Mesenchymal stem cell (in vitro differentiated cells and primary cell): ENCODE measurements at regions not wholly inside any gene's neighbourhood (a gene's known extent, or its start where the extent isn't known, plus 50 kb on each side); places are given as distances from the start of the nearest gene placed in this dataset.

ENCODE experiments used
- DNase-seq: peaks from one replicate; pipeline ENCODE4 v3.0.0-alpha.2; 2013
- H2AFZ ChIP-seq: one replicate; pipeline ENCODE4 v1.6.1; 2013; ENCODE audit warnings: low read depth, mild to moderate bottlenecking, control low read depth, inconsistent platforms, low read length, moderate library complexity
- H2AK5ac ChIP-seq: 2 replicates; pipeline ENCODE4 v1.6.1; 2013; ENCODE audit warnings: low read length, moderate library complexity, mild to moderate bottlenecking, inconsistent platforms; ENCODE audit not compliant: severe bottlenecking
- H2BK120ac ChIP-seq: one replicate; pipeline ENCODE4 v1.6.1; 2013; ENCODE audit warnings: low read depth, mild to moderate bottlenecking, inconsistent platforms, low read length, moderate library complexity
- H2BK12ac ChIP-seq, 2 experiments: one replicate each; pipeline ENCODE4 v1.6.1; 2013; ENCODE audit warnings: inconsistent platforms in 2 of 2, low read length in 2 of 2, mild to moderate bottlenecking in 2 of 2, moderate library complexity in 2 of 2, control low read depth in 1 of 2
- H2BK15ac ChIP-seq: one replicate; pipeline ENCODE4 v1.6.1; 2013; ENCODE audit warnings: mild to moderate bottlenecking, low read depth, inconsistent platforms; ENCODE audit not compliant: poor library complexity, severe bottlenecking
- H2BK5ac ChIP-seq: 2 replicates; pipeline ENCODE4 v1.6.1; 2013; ENCODE audit warnings: low read depth, mild to moderate bottlenecking, low read length, control low read depth, inconsistent platforms; ENCODE audit not compliant: poor library complexity, severe bottlenecking
- H3K14ac ChIP-seq, 2 experiments: one replicate each; pipeline ENCODE4 v1.6.1; 2013; ENCODE audit warnings: inconsistent platforms in 2 of 2, low read length in 2 of 2, control low read depth in 1 of 2, mild to moderate bottlenecking in 1 of 2, moderate library complexity in 1 of 2
- H3K18ac ChIP-seq, 2 experiments: one replicate each; pipeline ENCODE4 v1.6.1; 2013; ENCODE audit warnings: inconsistent platforms in 2 of 2, low read length in 2 of 2, control low read depth in 1 of 2, low read depth in 1 of 2, mild to moderate bottlenecking in 1 of 2
- H3K23ac ChIP-seq, 2 experiments: one replicate each; pipeline ENCODE4 v1.6.1; 2013; ENCODE audit warnings: inconsistent platforms in 2 of 2, low read length in 2 of 2, mild to moderate bottlenecking in 2 of 2, moderate library complexity in 2 of 2, control low read depth in 1 of 2
- H3K27ac ChIP-seq: 2 replicates; pipeline ENCODE4 v1.5.1; 2013; ENCODE audit warnings: mild to moderate bottlenecking, moderate library complexity, low read length, control low read depth, inconsistent platforms; ENCODE audit not compliant: poor library complexity, severe bottlenecking
- H3K27me3 ChIP-seq, 2 experiments: 2 replicates each; pipeline versions ENCODE4 v1.6.1 to v1.7.0; 2013; ENCODE audit warnings: low read length in 2 of 2, mild to moderate bottlenecking in 2 of 2, moderate library complexity in 2 of 2, control low read depth in 1 of 2, inconsistent platforms in 1 of 2; ENCODE audit not compliant: control insufficient read depth in 1 of 2, insufficient read depth in 1 of 2
- H3K36me3 ChIP-seq, 2 experiments: 2 replicates each; pipeline versions ENCODE4 v1.6.1 to v1.7.0; 2013; ENCODE audit warnings: low read length in 2 of 2, control low read depth in 1 of 2, inconsistent platforms in 1 of 2, low read depth in 1 of 2, mild to moderate bottlenecking in 1 of 2; ENCODE audit not compliant: insufficient read depth in 2 of 2, control insufficient read depth in 1 of 2
- H3K4ac ChIP-seq, 2 experiments: one replicate each; pipeline ENCODE4 v1.6.1; 2013; ENCODE audit warnings: inconsistent platforms in 2 of 2, low read length in 2 of 2, mild to moderate bottlenecking in 2 of 2, moderate library complexity in 2 of 2, control low read depth in 1 of 2, low read depth in 1 of 2
- H3K4me1 ChIP-seq: 2 replicates; pipeline ENCODE4 v1.6.1; 2013; ENCODE audit warnings: low read depth, low read length, control low read depth; ENCODE audit not compliant: control insufficient read depth, insufficient read depth
- H3K4me2 ChIP-seq: 2 replicates; pipeline ENCODE4 v1.6.1; 2013; ENCODE audit warnings: low read length, mild to moderate bottlenecking, inconsistent platforms; ENCODE audit not compliant: poor library complexity, severe bottlenecking
- H3K4me3 ChIP-seq, 2 experiments: 2 replicates each; pipeline versions ENCODE4 v1.5.1 to v1.7.0; 2013; ENCODE audit warnings: low read length in 2 of 2, mild to moderate bottlenecking in 2 of 2, control low read depth in 1 of 2, low read depth in 1 of 2; ENCODE audit not compliant: insufficient read depth in 1 of 2
- H3K79me1 ChIP-seq: replicated peaks from 2 replicates; pipeline ENCODE4 v1.6.1; 2013; ENCODE audit warnings: mild to moderate bottlenecking, control low read depth, low read length, inconsistent platforms; ENCODE audit not compliant: poor library complexity, severe bottlenecking
- H3K9ac ChIP-seq: 2 replicates; pipeline ENCODE4 v1.7.0; 2013; ENCODE audit warnings: mild to moderate bottlenecking, low read length, moderate library complexity
- H3K9me3 ChIP-seq: 2 replicates; pipeline ENCODE4 v1.7.0; 2013; ENCODE audit warnings: mild to moderate bottlenecking, low read length; ENCODE audit not compliant: control insufficient read depth
- H4K8ac ChIP-seq: one replicate; pipeline ENCODE4 v1.6.1; 2013; ENCODE audit warnings: inconsistent platforms, mild to moderate bottlenecking, low read length, moderate library complexity
- H4K91ac ChIP-seq: one replicate; pipeline ENCODE4 v1.6.1; 2013; ENCODE audit warnings: mild to moderate bottlenecking, low read length, inconsistent platforms
- WGBS: methylation state at CpG from one replicate; pipeline ENCODE4 v1.1.7; 2013; ENCODE audit warnings: mixed read lengths; 5-methylcytosine and 5-hydroxymethylcytosine counted together

DNA sequence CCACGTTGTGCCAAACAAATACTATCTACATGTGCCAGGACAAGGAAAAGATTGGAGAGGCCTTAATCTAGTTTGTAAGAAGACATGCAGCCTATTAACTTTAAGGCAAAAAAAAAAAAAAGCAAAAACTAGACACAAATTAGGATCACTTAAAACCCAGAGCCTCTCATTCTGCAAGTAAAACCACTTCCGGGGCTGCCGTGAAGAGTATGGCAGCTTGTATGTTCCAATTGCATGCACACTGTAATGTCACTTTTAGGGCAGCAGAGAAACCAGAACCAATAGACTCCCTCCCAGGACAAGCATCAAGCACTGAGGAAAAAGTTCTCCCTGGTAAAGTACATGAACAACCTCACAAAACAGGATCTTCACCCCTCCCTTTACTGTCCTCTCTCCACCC, 70.6 kb downstream of the RSL24D1 start:
- no peak overlapping the region for H3K23ac ChIP-seq

GRCh38 chr15:55124616-55125015, 72.1 kb downstream of the RSL24D1 start:
- Histone ChIP-seq H4K91ac (no peak overlapping the region), H3K27ac (no peak overlapping the region), H3K23ac (no peak overlapping the region), H2BK5ac (no peak overlapping the region), H3K36me3 (no peaks in the 10 kb centered on the region), H4K8ac (no peak overlapping the region), H3K4ac (no peak overlapping the region), H3K14ac (no peak overlapping the region), H3K4me3 (no peak overlapping the region), H2BK120ac (no peak overlapping the region), H2BK15ac (no peak overlapping the region), H3K27me3 (no peaks in the 10 kb centered on the region), H2AK5ac (no peak overlapping the region), H3K9ac (no peak overlapping the region), H2AFZ (no peak overlapping the region), H3K4me2 (no peak overlapping the region), H3K79me1 (no peaks in the 10 kb centered on the region), H3K9me3 (no peaks in the 10 kb centered on the region), H3K4me1 (no peaks in the 10 kb centered on the region), H2BK12ac (no peak overlapping the region), H3K18ac (no peak overlapping the region)
- no peak for DNase-seq
- WGBS = 90% methylated on average over 5 of the region's 5 CpGs

More for the DNA sequence above, 70.6 kb downstream of the RSL24D1 start:
- Histone ChIP-seq H3K27ac (no peak overlapping the region), H3K36me3 (no peaks in the 10 kb centered on the region), H3K9ac (no peak overlapping the region), H3K4me3 (no peak overlapping the region), H2BK120ac (no peak overlapping the region), H3K27me3 (no peaks in the 10 kb centered on the region), H2AK5ac (no peak overlapping the region), H3K14ac (no peak overlapping the region), H3K79me1 (no peaks in the 10 kb centered on the region), H4K8ac (no peak overlapping the region), H3K4me2 (no peak overlapping the region), H3K4me1 (no peaks in the 10 kb centered on the region), H4K91ac (no peak overlapping the region), H2BK12ac (no peak overlapping the region), H2BK15ac (no peak overlapping the region), H3K9me3 (no peaks in the 10 kb centered on the region), H2AFZ (no peak overlapping the region), H3K18ac (no peak overlapping the region), H2BK5ac (no peak overlapping the region), H3K4ac (no peak overlapping the region)
- 81% methylated on average over 3 of the region's 3 CpGs for WGBS
- DNase-seq = no peak

DNA sequence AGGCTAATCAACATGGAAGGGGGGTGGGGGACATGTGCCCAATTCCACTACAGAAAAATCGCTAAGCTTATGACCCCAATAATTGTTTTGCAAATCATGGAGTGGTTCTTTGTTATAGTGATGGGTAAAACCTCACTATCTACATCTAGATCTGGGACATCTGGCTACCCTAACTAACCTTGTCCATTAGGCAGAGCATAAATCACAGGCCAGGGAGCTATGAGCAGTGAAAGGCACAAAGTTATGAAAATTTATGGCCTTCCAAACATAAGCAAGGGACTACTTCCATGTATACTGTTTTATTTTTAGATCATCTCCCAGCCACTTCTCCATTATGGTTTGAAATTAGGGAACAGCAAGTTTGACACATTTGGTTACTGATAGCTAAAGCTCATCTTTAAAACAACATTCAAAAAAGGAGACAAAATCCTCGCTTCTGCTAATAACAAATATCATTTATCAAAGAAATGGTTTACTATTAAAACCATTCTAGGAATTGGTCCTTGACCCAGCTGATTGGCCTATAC, 78.3 kb downstream of the RSL24D1 start:
- no peak overlapping the region for H4K91ac ChIP-seq
- no peak overlapping the region for H3K27ac ChIP-seq
- H4K8ac ChIP-seq = no peak overlapping the region
- no peak for DNase-seq
- H3K79me1 ChIP-seq = no peaks in the 10 kb centered on the region
- H2AFZ ChIP-seq = no peak overlapping the region
- no peak overlapping the region for H3K18ac ChIP-seq
- H2AK5ac ChIP-seq = no peak overlapping the region
- no peak overlapping the region for H2BK120ac ChIP-seq
- no peak overlapping the region for H3K4ac ChIP-seq
- no peak overlapping the region for H2BK15ac ChIP-seq
- H3K9ac ChIP-seq = no peak overlapping the region
- H3K4me3 ChIP-seq = no peak overlapping the region
- H3K14ac ChIP-seq = no peak overlapping the region
- no peak overlapping the region for H3K4me2 ChIP-seq
- H2BK12ac ChIP-seq = no peak overlapping the region
- no CpG with 5 or more reads among the region's 2 CpGs for WGBS
- H3K9me3 ChIP-seq = no peaks in the 10 kb centered on the region
- no peaks in the 10 kb centered on the region for H3K4me1 ChIP-seq
- H3K36me3 ChIP-seq = no peaks in the 10 kb centered on the region
- no peak overlapping the region for H3K23ac ChIP-seq
- H3K27me3 ChIP-seq = no peaks in the 10 kb centered on the region
- no peak overlapping the region for H2BK5ac ChIP-seq

GRCh38 chr15:55116636-55117035, 80.1 kb downstream of the RSL24D1 start:
- H2AK5ac ChIP-seq = no peak overlapping the region
- WGBS = 63% methylated on average over 2 of the region's 2 CpGs

More at GRCh38 chr15:55116636-55117035, 80.1 kb downstream of the RSL24D1 start:
- H3K27me3 ChIP-seq = no peaks in the 10 kb centered on the region
- no peak overlapping the region for H2AFZ ChIP-seq
- no peak overlapping the region for H2BK15ac ChIP-seq
- no peak overlapping the region for H4K91ac ChIP-seq
- no peak overlapping the region for H3K4me2 ChIP-seq
- H4K8ac ChIP-seq = no peak overlapping the region
- no peak overlapping the region for H3K18ac ChIP-seq
- DNase-seq = no peak
- no peaks in the 10 kb centered on the region for H3K9me3 ChIP-seq
- H2BK12ac ChIP-seq = no peak overlapping the region
- H3K36me3 ChIP-seq = no peaks in the 10 kb centered on the region
- no peak overlapping the region for H3K27ac ChIP-seq
- H3K4me3 ChIP-seq = no peak overlapping the region
- no peak overlapping the region for H2BK5ac ChIP-seq
- no peak overlapping the region for H3K9ac ChIP-seq
- no peaks in the 10 kb centered on the region for H3K4me1 ChIP-seq
- H3K4ac ChIP-seq = no peak overlapping the region
- no peak overlapping the region for H3K23ac ChIP-seq
- no peaks in the 10 kb centered on the region for H3K79me1 ChIP-seq
- no peak overlapping the region for H2BK120ac ChIP-seq
- H3K14ac ChIP-seq = no peak overlapping the region
